H1 (cell line): ENCODE measurements at regions not wholly inside any gene's neighbourhood (a gene's known extent, or its start where the extent isn't known, plus 50 kb on each side); places are given as distances from the start of the nearest gene placed in this dataset.

ENCODE experiments used
- POLR2A ChIP-seq, 2 experiments: IDR thresholded peaks; 1 replicate in 1 of 2; 2 replicates in 1 of 2; pipeline ENCODE4 v1.6.1; 2011; ENCODE audit warnings: low read depth in 2 of 2, low read length in 2 of 2, mild to moderate bottlenecking in 2 of 2; ENCODE audit errors: control extremely low read depth in 1 of 2
- RNF2 ChIP-seq: fragments of 200-900, 300-1000 bp; sonication (generic); IDR thresholded peaks from 2 replicates; pipeline ENCODE4 v1.7.1; 2016; ENCODE audit warnings: borderline replicate concordance, low read depth, mild to moderate bottlenecking, antibody characterized with exemption, low read length; ENCODE audit not compliant: poor library complexity, severe bottlenecking; ENCODE audit errors: missing control alignments
- SIN3A ChIP-seq, 2 experiments: IDR thresholded peaks in 1 of 2; conservative IDR thresholded peaks in 1 of 2; 2 replicates each; pipeline ENCODE4 v1.6.1; 2011 to 2012; ENCODE audit warnings: low read length in 2 of 2, improper control_type of control experiment in 1 of 2, low read depth in 1 of 2, mild to moderate bottlenecking in 1 of 2

DNA sequence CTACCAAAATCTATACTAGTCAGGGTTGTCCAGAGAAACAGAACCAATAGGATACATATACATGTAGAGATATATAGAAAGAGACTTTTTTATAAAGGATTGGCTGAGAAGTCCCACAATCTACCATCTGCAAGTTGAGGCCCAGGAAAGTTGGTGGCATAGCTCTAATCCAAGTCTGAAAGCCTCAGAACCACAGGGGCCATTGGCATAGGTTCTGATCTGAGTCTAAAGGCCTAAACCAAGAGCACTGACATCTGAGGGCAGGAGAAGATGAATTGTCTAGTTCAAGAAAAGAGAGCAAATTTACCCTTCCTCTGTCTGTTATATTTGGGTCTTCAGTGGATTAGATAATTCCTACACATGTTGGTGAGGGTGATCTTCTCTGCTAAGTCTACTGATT, 433.1 kb downstream of the ADAMTS20 start (continued):
- TF ChIP-seq SIN3A (conservative IDR thresholded peaks at IDR 0.05 in 1 of 2, IDR thresholded peaks at IDR 0.05 in 1 of 2; ENCODE audit: low read depth in 1 of 2, low read length in 2 of 2) (no peak), POLR2A (IDR thresholded peaks at IDR 0.05; ENCODE audit: control extremely low read depth in 1 of 2, low read depth in 2 of 2, low read length in 2 of 2) (no peak), RNF2 (no peak)
